HTR-8/SVneo (cell line): ENCODE measurements at regions not wholly inside any gene's neighbourhood (a gene's known extent, or its start where the extent isn't known, plus 50 kb on each side); places are given as distances from the start of the nearest gene placed in this dataset.

Source experiments
- DNase-seq: peaks from one replicate; pipeline ENCODE4 v3.0.0; 2011; ENCODE audit warnings: low spot score, mixed read lengths; ENCODE audit not compliant: insufficient read length
- FAIRE-seq: peaks from 2 replicates; lab custom pipeline; 2011; peaks lifted over from hg19 to GRCh38; lab: Jason Lieb, UNC

- DNase-seq (no peak), FAIRE-seq (no peak)
Measured at GRCh38 chr5:93322974-93323860, 257.8 kb downstream of the NR2F1-AS1 start.

DNA sequence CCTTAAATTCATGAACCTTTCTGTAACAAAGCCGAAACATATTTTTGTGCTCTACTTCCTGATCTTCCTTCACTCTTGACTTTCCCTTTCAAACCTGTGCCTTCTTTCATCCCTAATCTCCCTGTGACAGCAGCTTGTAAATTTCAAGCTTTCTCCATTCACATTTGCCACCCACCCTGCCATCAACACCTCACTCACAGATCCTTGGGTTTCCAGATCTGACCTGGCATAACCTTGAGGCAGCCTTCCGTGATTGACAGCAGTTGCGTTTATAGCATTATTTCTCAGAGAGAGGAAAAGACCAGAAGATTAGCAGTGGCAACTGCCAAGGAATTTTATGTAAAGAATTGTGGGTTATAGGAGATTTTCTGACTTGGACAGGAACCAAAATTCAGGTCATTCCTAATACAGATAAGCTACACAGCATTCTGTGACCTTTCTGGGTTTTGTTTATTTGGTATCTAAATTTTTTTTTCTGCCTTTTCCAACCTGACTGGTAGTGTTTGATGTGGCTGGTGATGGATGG lies 260.0 kb downstream of the NR2F1-AS1 start:
- DNase-seq (no peak), FAIRE-seq (peak; percentile 31)

GRCh38 chr5:93313672-93314071 lies 267.3 kb downstream of the NR2F1-AS1 start:
- no peak for FAIRE-seq
- no peak for DNase-seq

DNA sequence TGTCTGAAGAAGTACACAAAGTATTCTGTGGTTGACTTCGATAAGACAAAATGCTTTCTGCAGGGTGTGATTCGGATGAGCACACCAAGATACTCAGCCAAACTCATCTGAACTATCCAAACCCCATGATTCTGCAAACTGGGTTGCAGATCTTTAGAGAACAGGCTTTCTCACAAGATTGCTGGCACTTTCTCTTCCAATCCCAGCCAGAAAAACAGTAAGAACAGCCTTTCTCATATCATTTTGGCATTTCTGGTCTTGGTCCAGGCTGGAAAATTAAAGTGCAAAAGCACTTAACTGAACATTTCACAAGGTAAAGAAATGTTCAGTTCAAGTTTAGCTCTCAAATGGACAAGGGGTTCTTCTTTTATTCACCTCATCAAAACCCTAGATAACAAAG lies 269.1 kb downstream of the NR2F1-AS1 start:
- FAIRE-seq (no peak), DNase-seq (no peak)

DNA sequence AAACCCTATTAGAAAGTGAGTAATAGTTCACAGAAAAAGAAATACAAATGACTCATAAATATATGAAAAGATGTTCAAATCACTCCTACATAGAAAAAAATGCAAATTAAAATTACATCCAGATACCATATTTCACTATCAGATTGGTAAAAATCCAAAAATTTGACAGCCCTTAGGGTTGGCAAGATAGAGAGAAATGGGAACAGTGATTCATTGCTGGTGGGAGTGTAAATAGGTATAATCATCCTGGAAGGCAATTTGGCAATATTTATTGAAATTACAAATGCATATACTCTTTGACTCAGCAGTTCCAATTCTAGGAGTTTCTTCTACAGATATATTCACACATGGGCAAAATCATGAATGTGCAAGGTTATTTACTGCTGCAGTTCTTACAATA lies 273.5 kb downstream of the NR2F1-AS1 start:
- no peak for FAIRE-seq

GRCh38 chr5:93305984-93306383 lies 275.0 kb downstream of the NR2F1-AS1 start:
- no peak for DNase-seq
- no peak for FAIRE-seq

More for the DNA sequence above, 273.5 kb downstream of the NR2F1-AS1 start:
- DNase-seq: no peak

DNA sequence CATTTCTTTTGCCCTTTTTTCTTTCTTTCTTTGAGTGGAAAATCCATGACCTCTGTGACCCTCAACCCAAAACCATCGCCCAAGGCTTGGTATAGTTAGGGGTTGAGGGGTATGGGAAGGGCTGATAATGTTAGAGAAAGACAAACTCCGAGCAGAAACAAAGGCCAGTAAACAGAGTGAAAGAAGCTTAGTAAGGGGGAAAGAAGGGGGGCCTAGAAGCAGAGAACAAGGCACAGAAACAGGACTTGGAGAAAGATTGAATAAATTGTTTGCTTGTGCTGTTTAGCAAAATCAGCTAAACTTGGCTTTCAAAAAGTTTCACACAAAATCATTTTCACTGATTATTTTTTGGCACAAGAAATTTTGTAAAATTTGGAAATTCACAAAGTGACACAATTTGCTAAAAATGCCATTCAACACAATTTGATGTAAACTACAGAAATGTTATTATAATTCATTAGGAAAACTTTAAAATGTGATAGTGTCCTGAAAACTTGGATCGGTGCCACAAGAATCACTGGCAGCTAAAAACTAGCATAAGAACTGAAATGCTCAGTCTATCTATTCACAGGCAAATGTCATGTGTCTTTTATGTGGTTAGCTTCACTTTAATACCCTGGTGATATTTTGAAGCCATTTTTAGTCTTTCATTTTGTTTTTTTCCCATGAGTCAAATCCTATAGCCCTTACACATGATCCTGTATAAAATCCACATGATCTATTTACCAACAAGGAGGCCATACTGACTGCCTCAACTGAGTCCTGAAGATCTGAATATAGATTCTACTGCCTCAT lies 276.4 kb downstream of the NR2F1-AS1 start:
- FAIRE-seq (no peak), DNase-seq (no peak)

- DNase-seq (no peak), FAIRE-seq (no peak)
Measured at GRCh38 chr5:93303291-93303691, 277.7 kb downstream of the NR2F1-AS1 start.

DNA sequence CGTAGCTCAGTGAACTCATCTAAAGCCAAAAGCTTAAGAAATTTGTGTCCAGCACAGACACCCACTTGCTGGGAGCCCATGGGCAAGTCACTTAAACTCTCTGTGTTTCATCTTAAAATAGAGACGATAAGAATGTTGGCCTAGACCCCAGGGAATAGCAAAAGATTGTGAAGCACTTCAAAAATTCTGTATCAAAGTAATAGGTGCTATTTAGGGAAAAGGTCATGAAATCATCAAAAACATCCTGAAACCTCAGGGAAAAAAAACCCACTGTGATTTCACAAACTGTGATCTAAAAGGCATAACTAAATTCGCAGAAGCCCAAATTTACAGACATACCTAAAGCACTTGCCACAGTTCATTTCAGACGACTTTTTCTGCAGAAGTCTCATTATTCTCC lies 278.3 kb downstream of the NR2F1-AS1 start:
- FAIRE-seq: no peak

GRCh38 chr5:93300945-93301344 lies 280.1 kb downstream of the NR2F1-AS1 start:
- no peak for FAIRE-seq
- DNase-seq: no peak

More for the DNA sequence above, 278.3 kb downstream of the NR2F1-AS1 start:
- no peak for DNase-seq

- DNase-seq (no peak), FAIRE-seq (no peak)
Measured at GRCh38 chr5:93300309-93300923, 280.6 kb downstream of the NR2F1-AS1 start.

DNA sequence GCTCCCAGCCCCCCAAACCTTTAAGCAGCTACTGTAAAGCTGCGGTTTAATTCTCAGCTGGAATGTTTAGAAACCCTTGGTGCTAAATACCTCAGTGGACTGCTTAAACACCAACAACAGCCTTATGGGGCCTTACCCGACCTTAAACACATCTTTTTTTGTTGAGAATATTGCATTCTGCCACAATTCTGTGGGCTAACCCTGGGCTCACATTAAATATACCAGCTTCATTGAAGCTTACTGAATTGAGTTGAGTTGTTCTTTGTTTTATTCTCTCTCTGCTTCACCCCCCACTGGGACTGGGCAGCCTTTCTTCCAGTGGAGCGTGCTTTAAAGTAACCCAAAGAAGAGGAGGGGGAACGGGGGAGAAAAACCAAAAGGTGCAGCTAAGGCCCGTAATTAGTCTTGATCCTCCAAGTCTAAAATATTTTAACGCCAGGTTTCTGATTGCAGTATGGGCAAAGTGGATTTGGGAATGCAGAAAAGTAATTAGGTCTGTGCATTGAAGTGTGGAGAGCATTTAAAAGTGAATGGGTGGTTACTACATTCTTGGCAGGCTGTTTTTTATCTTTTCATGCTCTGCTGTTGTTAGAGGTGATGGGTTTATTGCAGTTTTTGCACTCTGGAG lies 281.2 kb downstream of the NR2F1-AS1 start:
- DNase-seq: no peak
- no peak for FAIRE-seq

DNA sequence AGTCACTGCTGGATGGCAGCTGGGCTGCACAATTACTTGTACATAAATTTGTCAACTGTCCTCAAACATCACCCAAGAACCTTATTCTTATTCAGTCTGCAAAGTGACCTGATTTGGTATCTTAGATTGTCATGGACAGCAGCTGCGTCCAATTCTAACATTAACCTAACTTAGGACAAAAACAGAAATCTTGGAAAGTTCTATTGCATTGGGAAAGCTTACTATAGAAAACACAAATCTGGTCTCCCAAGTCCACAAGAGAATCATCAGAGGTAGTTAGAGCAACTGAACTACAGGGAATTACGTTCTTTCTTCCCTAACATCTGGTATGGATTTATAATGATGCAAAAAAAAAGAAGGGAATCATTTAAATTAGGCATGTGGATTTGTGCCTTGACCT lies 283.9 kb downstream of the NR2F1-AS1 start:
- FAIRE-seq: no peak

DNA sequence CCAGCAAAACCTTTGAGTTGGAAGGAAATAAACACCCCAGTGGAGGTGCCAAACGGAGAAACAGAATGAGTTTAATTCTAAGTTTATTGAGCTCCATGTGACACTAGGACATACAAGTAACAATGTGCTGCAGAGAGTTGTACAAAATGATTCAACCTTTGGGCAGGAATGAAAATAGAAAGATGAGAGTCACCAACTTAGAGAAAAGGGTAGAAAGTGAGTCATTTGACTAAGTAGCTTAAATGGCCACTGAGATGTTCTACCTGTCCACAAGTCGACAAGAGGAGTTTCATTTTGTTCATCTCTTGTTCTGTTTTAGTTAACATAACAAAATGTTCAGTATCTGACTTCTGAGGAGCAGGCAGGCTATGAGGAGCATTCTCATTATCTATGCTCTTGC lies 284.7 kb downstream of the NR2F1-AS1 start:
- DNase-seq (no peak), FAIRE-seq (no peak)

More for the DNA sequence above, 283.9 kb downstream of the NR2F1-AS1 start:
- no peak for DNase-seq

DNA sequence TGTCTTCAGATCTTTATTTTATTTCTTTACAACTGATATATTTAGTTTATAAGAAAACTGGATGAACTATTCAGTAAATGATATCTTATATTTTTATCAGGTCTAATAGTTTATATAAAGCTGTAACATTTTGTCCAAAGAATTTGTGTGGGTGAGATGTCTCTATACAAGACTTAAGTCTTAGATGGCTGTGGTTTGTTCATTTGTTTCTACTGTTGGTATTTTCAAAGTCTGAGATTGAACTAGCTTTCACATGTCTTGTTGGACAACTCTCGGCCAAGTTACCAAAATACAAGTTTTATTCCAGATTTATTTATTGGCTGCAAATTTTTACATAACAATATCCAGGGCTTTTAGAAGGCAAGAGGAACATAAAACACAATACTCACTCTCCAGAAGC lies 286.0 kb downstream of the NR2F1-AS1 start:
- no peak for FAIRE-seq
- no peak for DNase-seq

- DNase-seq (peak; percentile 29), FAIRE-seq (no peak)
Measured at GRCh38 chr5:93294199-93294598, 286.8 kb downstream of the NR2F1-AS1 start.

GRCh38 chr5:93289942-93290341 lies 291.1 kb downstream of the NR2F1-AS1 start:
- no peak for DNase-seq
- no peak for FAIRE-seq

- FAIRE-seq (no peak), DNase-seq (no peak)
Measured at GRCh38 chr5:93285461-93285860, 295.6 kb downstream of the NR2F1-AS1 start.

- DNase-seq (no peak), FAIRE-seq (no peak)
Measured at GRCh38 chr5:93281980-93282772, 298.8 kb downstream of the NR2F1-AS1 start.
